H1 (cell line): ENCODE measurements at regions not wholly inside any gene's neighbourhood (a gene's known extent, or its start where the extent isn't known, plus 50 kb on each side); places are given as distances from the start of the nearest gene placed in this dataset.

Experiments
- CTCF ChIA-PET: fragments of 300-600 bp; sonication (Branson Sonifier 250); formaldehyde crosslinking; loops from one replicate; lab custom pipeline; 2021; ENCODE audit not compliant: partially characterized antibody; lab: Charles Lee
- POLR2A ChIA-PET: fragments of 300-600 bp; sonication (Branson Sonifier 250); formaldehyde crosslinking; loops from one replicate; lab custom pipeline; 2021; ENCODE audit warnings: inconsistent platforms; ENCODE audit not compliant: partially characterized antibody; lab: Charles Lee
- DNase-seq, 2 experiments: peaks; one replicate each; pipeline versions ENCODE4 v3.0.0 to v3.0.0-alpha.2; 2010 to 2022; ENCODE audit warnings: low spot score in 2 of 2, low read depth in 1 of 2, mixed read lengths in 1 of 2
- FAIRE-seq: peaks from 2 replicates; lab custom pipeline; 2011; peaks lifted over from hg19 to GRCh38; lab: Jason Lieb, UNC
- H2AFZ ChIP-seq: 2 replicates; pipeline ENCODE4 v1.8.1; 2012; ENCODE audit warnings: low read length, inconsistent platforms
- H2AK5ac ChIP-seq: 2 replicates; pipeline ENCODE4 v1.6.1; 2013; ENCODE audit warnings: low read depth, low read length
- H2BK120ac ChIP-seq: replicated peaks from 2 replicates; pipeline ENCODE3; 2013; ENCODE audit warnings: low read depth, low read length, inconsistent platforms
- H2BK12ac ChIP-seq: 2 replicates; pipeline ENCODE4 v1.6.1; 2013; ENCODE audit warnings: low read depth, low read length
- H2BK15ac ChIP-seq: 2 replicates; pipeline ENCODE4 v1.6.1; 2013; ENCODE audit warnings: low read length
- H2BK20ac ChIP-seq: 2 replicates; pipeline ENCODE4 v1.6.1; 2013; ENCODE audit warnings: low read length
- H2BK5ac ChIP-seq: 2 replicates; pipeline ENCODE4 v1.6.1; 2013; ENCODE audit warnings: low read depth, low read length
- H3K14ac ChIP-seq: 2 replicates; pipeline ENCODE4 v1.6.1; 2013; ENCODE audit warnings: inconsistent platforms; ENCODE audit not compliant: insufficient read length
- H3K18ac ChIP-seq: 2 replicates; pipeline ENCODE4 v1.6.1; 2013; ENCODE audit warnings: low read length; ENCODE audit errors: extremely low read depth
- H3K23ac ChIP-seq: 2 replicates; pipeline ENCODE4 v1.6.1; 2013; ENCODE audit warnings: inconsistent platforms; ENCODE audit not compliant: insufficient read length
- H3K23me2 ChIP-seq: 2 replicates; pipeline ENCODE4 v1.6.1; 2013; ENCODE audit warnings: low read depth, low read length
- H3K27ac ChIP-seq: 2 replicates; pipeline ENCODE4 v1.6.1; 2011; ENCODE audit warnings: low read depth, low read length, inconsistent platforms
- H3K27me3 ChIP-seq, 4 experiments: replicated peaks in 1 of 4; 1 replicate in 1 of 4; 2 replicates in 3 of 4; pipeline versions ENCODE4 v1.6.1 to v1.8.1; 2011 to 2013; ENCODE audit warnings: low read length in 3 of 4, mild to moderate bottlenecking in 3 of 4, inconsistent platforms in 2 of 4, mixed read lengths in 2 of 4, moderate library complexity in 1 of 4; ENCODE audit not compliant: control insufficient read depth in 3 of 4, insufficient read depth in 3 of 4; ENCODE audit errors: extremely low read depth in 1 of 4
- H3K36me3 ChIP-seq, 4 experiments: 2 replicates each; pipeline versions ENCODE4 v1.6.1 to v1.8.1; 2011 to 2013; ENCODE audit warnings: mild to moderate bottlenecking in 4 of 4, low read length in 3 of 4, moderate library complexity in 2 of 4, control low read depth in 1 of 4, inconsistent platforms in 1 of 4; ENCODE audit not compliant: insufficient read depth in 4 of 4, control insufficient read depth in 2 of 4
- H3K4ac ChIP-seq: replicated peaks from 2 replicates; pipeline ENCODE3; 2013; ENCODE audit warnings: low read length, low read depth, mixed read lengths, inconsistent platforms; ENCODE audit not compliant: insufficient read length
- H3K4me1 ChIP-seq, 4 experiments: replicated peaks in 1 of 4; 1 replicate in 1 of 4; 2 replicates in 3 of 4; pipeline versions ENCODE4 v1.6.1 to v1.8.1; 2011 to 2013; ENCODE audit warnings: low read length in 3 of 4, inconsistent platforms in 2 of 4, mixed read lengths in 1 of 4; ENCODE audit not compliant: insufficient read depth in 4 of 4, control insufficient read depth in 3 of 4
- H3K4me2 ChIP-seq, 2 experiments: 2 replicates each; pipeline versions ENCODE4 v1.6.1 to v1.8.1; 2011 to 2013; ENCODE audit warnings: low read depth in 2 of 2, low read length in 2 of 2, control low read depth in 1 of 2, inconsistent platforms in 1 of 2, mild to moderate bottlenecking in 1 of 2; ENCODE audit not compliant: insufficient read depth in 1 of 2
- H3K4me3 ChIP-seq, 4 experiments: fragments of 200-600, 300-600 bp in 1 of 4; sonication (generic), shearing (Covaris generic), sonication (Bioruptor Twin) in 1 of 4; 2 replicates each; pipeline versions ENCODE4 v1.5.1 to v1.8.1; 2011 to 2016; ENCODE audit warnings: low read length in 4 of 4, low read depth in 3 of 4, control low read depth in 2 of 4, inconsistent platforms in 2 of 4, mild to moderate bottlenecking in 2 of 4, mixed read lengths in 1 of 4, moderate library complexity in 1 of 4; ENCODE audit not compliant: insufficient read depth in 2 of 4; ENCODE audit errors: extremely low read depth in 1 of 4
- H3K56ac ChIP-seq: replicated peaks from 2 replicates; pipeline ENCODE3; 2013; ENCODE audit warnings: low read depth, mild to moderate bottlenecking, mixed read lengths, low read length, inconsistent platforms; ENCODE audit not compliant: insufficient read length
- H3K79me1 ChIP-seq: 2 replicates; pipeline ENCODE4 v1.6.1; 2013; ENCODE audit warnings: low read depth, low read length, control low read depth
- H3K79me2 ChIP-seq, 2 experiments: 2 replicates each; pipeline versions ENCODE4 v1.6.1 to v1.8.1; 2012 to 2013; ENCODE audit warnings: low read length in 2 of 2, mild to moderate bottlenecking in 2 of 2, inconsistent platforms in 1 of 2; ENCODE audit not compliant: insufficient read depth in 2 of 2, control insufficient read depth in 1 of 2
- H3K9ac ChIP-seq, 4 experiments: replicated peaks in 1 of 4; 1 replicate in 1 of 4; 2 replicates in 3 of 4; pipeline versions ENCODE4 v1.6.1 to v1.8.1; 2011 to 2013; ENCODE audit warnings: low read depth in 3 of 4, low read length in 3 of 4, control low read depth in 2 of 4, mild to moderate bottlenecking in 2 of 4, moderate library complexity in 2 of 4, inconsistent platforms in 1 of 4; ENCODE audit errors: extremely low read depth in 1 of 4
- H3K9me3 ChIP-seq, 2 experiments: 2 replicates each; pipeline versions ENCODE4 v1.6.1 to v1.8.1; 2012 to 2013; ENCODE audit warnings: mild to moderate bottlenecking in 2 of 2, moderate library complexity in 2 of 2, control low read depth in 1 of 2, inconsistent platforms in 1 of 2, low read depth in 1 of 2, low read length in 1 of 2, mixed read lengths in 1 of 2; ENCODE audit not compliant: insufficient read depth in 2 of 2
- H4K20me1 ChIP-seq, 2 experiments: replicated peaks in 1 of 2; 2 replicates each; pipeline versions ENCODE3 to v1.8.1; 2011 to 2013; ENCODE audit warnings: inconsistent platforms in 2 of 2, low read length in 2 of 2, mild to moderate bottlenecking in 1 of 2; ENCODE audit not compliant: insufficient read depth in 2 of 2, control insufficient read depth in 1 of 2
- H4K5ac ChIP-seq: 2 replicates; pipeline ENCODE4 v1.6.1; 2013; ENCODE audit warnings: low read length, low read depth, mixed read lengths, inconsistent platforms; ENCODE audit not compliant: insufficient read length
- H4K8ac ChIP-seq: 2 replicates; pipeline ENCODE4 v1.8.0; 2013; ENCODE audit warnings: mild to moderate bottlenecking, moderate library complexity, low read length, inconsistent platforms; ENCODE audit not compliant: insufficient read depth; ENCODE audit errors: extremely low read depth
- H4K91ac ChIP-seq: replicated peaks from 2 replicates; pipeline ENCODE3; 2013; ENCODE audit warnings: low read length, mixed read lengths, inconsistent platforms; ENCODE audit not compliant: insufficient read length
- CHD1 ChIP-seq: IDR thresholded peaks from 2 replicates; pipeline ENCODE4 v1.6.1; 2012; ENCODE audit warnings: low read depth, low read length, improper control_type of control experiment
- EP300 ChIP-seq, 2 experiments: IDR thresholded peaks; 1 replicate in 1 of 2; 2 replicates in 1 of 2; pipeline ENCODE4 v1.6.1; 2011 to 2012; ENCODE audit warnings: low read depth in 2 of 2, low read length in 2 of 2, mild to moderate bottlenecking in 2 of 2, borderline replicate concordance in 1 of 2, inconsistent platforms in 1 of 2, moderate library complexity in 1 of 2
- POLR2A ChIP-seq, 2 experiments: IDR thresholded peaks; 1 replicate in 1 of 2; 2 replicates in 1 of 2; pipeline ENCODE4 v1.6.1; 2011; ENCODE audit warnings: low read depth in 2 of 2, low read length in 2 of 2, mild to moderate bottlenecking in 2 of 2; ENCODE audit errors: control extremely low read depth in 1 of 2
- WGBS, 2 experiments: shearing (Covaris generic) in 1 of 2; methylation state at CpG; one replicate each; pipeline versions ENCODE4 v1.1.6 to v1.1.7; 2013 to 2015; ENCODE audit warnings: low lambda C conversion rate in 2 of 2, mixed read lengths in 2 of 2, inconsistent platforms in 1 of 2, low coverage in 1 of 2, missing lambda C conversion rate in 1 of 2; ENCODE audit not compliant: insufficient replicate concordance in 2 of 2, insufficient coverage in 1 of 2, insufficient read length in 1 of 2; ENCODE audit errors: extremely low coverage in 1 of 2, missing lambda C conversion rate in 1 of 2; 5-methylcytosine and 5-hydroxymethylcytosine counted together
- TF ChIP-seq, protein P1 (sequence below): IDR thresholded peaks from 2 replicates; pipeline ENCODE4 v1.6.1; 2011; ENCODE audit warnings: low read length, improper control_type of control experiment

DNA sequence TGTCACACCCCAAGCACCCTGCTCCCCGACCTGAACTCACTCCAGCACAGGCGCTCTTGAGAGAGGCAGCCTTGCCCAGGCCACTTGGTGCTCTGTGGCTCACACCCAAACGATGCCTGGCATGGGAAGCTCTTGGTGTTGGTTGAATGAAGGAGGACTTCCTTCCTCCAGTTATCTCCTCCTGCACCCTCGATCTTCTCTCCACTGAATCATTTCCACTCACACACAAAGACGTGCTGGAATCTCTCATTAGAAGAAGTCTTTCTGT is 90.5 kb upstream of the TRIM2 start:
- no peak overlapping the region for H2BK120ac ChIP-seq
- no peak overlapping the region for H2BK20ac ChIP-seq
- no peak overlapping the region for H3K18ac ChIP-seq
- DNase-seq (no peak), FAIRE-seq (no peak)
- H2BK12ac ChIP-seq = no peak overlapping the region
- H3K56ac ChIP-seq = no peak overlapping the region
- no peak overlapping the region for H3K4me3 ChIP-seq
- H2BK5ac ChIP-seq = no peak overlapping the region
- ChIA-PET CTCF (interaction anchor here (0.5 to 10.3 kb wide), 5 partner anchors 13 to 1172 kb away, joined by 3 to 72 read pairs (median 4); no protein-coding TSS in a partner anchor), POLR2A (no interaction called here)
- no peak overlapping the region for H3K23ac ChIP-seq
- H3K23me2 ChIP-seq = no peaks in the 10 kb centered on the region
- TF ChIP-seq POLR2A (IDR thresholded peaks at IDR 0.05; ENCODE audit: control extremely low read depth in 1 of 2, low read depth in 2 of 2, low read length in 2 of 2) = no peak
- no peak for TF ChIP-seq EP300 (IDR thresholded peaks at IDR 0.05; ENCODE audit: borderline replicate concordance in 1 of 2, low read depth in 2 of 2, low read length in 2 of 2)
- TF ChIP-seq, protein P1, sequence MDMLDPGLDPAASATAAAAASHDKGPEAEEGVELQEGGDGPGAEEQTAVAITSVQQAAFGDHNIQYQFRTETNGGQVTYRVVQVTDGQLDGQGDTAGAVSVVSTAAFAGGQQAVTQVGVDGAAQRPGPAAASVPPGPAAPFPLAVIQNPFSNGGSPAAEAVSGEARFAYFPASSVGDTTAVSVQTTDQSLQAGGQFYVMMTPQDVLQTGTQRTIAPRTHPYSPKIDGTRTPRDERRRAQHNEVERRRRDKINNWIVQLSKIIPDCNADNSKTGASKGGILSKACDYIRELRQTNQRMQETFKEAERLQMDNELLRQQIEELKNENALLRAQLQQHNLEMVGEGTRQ = no peak
- no peak for TF ChIP-seq CHD1
- no peak overlapping the region for H2BK15ac ChIP-seq
- H3K4ac ChIP-seq = no peak overlapping the region
- no peak overlapping the region for H3K9ac ChIP-seq
- no peak overlapping the region for H3K4me2 ChIP-seq
- no peak overlapping the region for H3K14ac ChIP-seq
- H3K4me1 ChIP-seq = no peaks in the 10 kb centered on the region; a peak in 1 of 7 replicates
- H2AFZ ChIP-seq = no peak overlapping the region
- no peaks in the 10 kb centered on the region for H3K79me1 ChIP-seq
- WGBS, 2 experiments = 89% methylated on average over 5 of the region's 5 CpGs; no CpG with 5 or more reads in 1 of the 2 experiments
- no peak overlapping the region for H4K8ac ChIP-seq
- H4K20me1 ChIP-seq = no peaks in the 10 kb centered on the region
- no peaks in the 10 kb centered on the region for H3K9me3 ChIP-seq
- H4K91ac ChIP-seq = no peak overlapping the region
- no peaks in the 10 kb centered on the region for H3K79me2 ChIP-seq
- no peak overlapping the region for H3K27ac ChIP-seq
- H3K36me3 ChIP-seq = no peaks in the 10 kb centered on the region
- H2AK5ac ChIP-seq = no peak overlapping the region
- H3K27me3 ChIP-seq = no peaks in the 10 kb centered on the region; a peak in 1 of 7 replicates
- no peak overlapping the region for H4K5ac ChIP-seq
